ENCODE measurements at regions not wholly inside any gene's neighbourhood (a gene's known extent, or its start where the extent isn't known, plus 50 kb on each side); places are given as distances from the start of the nearest gene placed in this dataset.
A peak's percentile ranks its signal among the peaks of the same experiment; 100 is the strongest.
"Not testable (repeated sequence)": the region's sequence is repeated elsewhere in the genome, so short reads cannot be mapped to it uniquely, and the experiment has no call there.

GRCh38 chr5:97267767-97268166 lies 84.7 kb upstream of the RIOK2 start:
- ATAC-seq (replicated peaks in 1 of 4) (no peak), DNase-seq (no peak)
- ChIA-PET POLR2A (no interaction called here), CTCF (interaction anchor here in 1 of 2 donors (0.6 kb wide), 1 partner anchor 22 kb away, joined by 4 read pairs; no protein-coding TSS in a partner anchor)
- Histone ChIP-seq H3K36me3 (ENCODE audit: control insufficient read depth in 2 of 2, extremely low read depth in 1 of 2, insufficient read depth in 1 of 2, low read length in 1 of 2) (no peaks in the 10 kb centered on the region), H3K9me3 (no peaks in the 10 kb centered on the region), H3K4me1 (ENCODE audit: control insufficient read depth in 1 of 2, extremely low read depth in 1 of 2, insufficient read depth in 2 of 2, low read length in 2 of 2) (no peaks in the 10 kb centered on the region), H3K27ac (ENCODE audit: low read length) (no peak overlapping the region), H3K4me3 (ENCODE audit: control insufficient read depth in 1 of 2, extremely low read depth in 1 of 2, low read length in 1 of 2) (no peak overlapping the region), H3K27me3 (replicated peaks in 1 of 2; ENCODE audit: control insufficient read depth in 2 of 2, extremely low read depth in 1 of 2, insufficient read depth in 2 of 2, low read length in 1 of 2) (no peaks in the 10 kb centered on the region)
- no peaks in the 10 kb centered on the region for H3K36me3 Mint-ChIP-seq
- WGBS (ENCODE audit: insufficient coverage), result 75% methylated on average over 2 of the region's 3 CpGs
- no peak overlapping the region for H3K4me3 Mint-ChIP-seq
- H3K27ac Mint-ChIP-seq, result no peak overlapping the region
- no peaks in the 10 kb centered on the region for H3K4me1 Mint-ChIP-seq
- peaks cover 13 to 23% (median 22%) of the 10 kb centered on the region in 3 donors for H3K9me3 Mint-ChIP-seq
- H3K27me3 Mint-ChIP-seq, result peaks cover 3 to 6% of the 10 kb centered on the region in 2 donors

DNA sequence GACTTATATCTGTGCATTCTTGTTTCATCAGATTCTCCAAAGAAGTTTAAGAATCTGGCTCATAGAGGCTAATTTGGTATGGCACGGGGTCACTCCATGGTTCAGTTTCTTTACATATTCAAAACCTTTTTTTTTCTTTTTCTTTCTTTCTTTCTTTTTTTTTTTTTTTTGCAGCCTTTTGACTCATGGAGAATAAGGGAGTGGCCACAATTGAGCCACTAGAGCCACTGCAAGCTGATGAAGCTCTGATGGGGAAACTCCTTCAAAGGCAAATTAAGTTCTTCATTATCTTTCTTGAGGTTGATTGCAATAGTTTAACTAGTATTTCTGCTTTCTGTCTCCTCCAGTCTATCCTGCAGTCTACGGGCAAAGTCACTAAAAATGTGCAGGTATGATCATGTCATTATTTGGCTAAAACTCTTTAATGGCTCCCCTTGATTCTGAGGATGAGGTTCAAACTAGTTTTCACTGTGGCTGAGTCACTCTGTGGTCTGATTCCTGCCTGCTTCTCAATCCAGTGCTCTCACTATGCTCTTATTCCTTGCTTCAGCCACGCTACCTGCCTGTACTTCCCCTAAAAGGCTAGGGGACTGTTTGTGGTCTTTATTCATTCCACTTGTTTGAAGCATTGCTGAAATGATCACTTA lies 93.5 kb upstream of the RIOK2 start:
- ChIA-PET POLR2A (no interaction called here), CTCF (no interaction called here)
- peaks cover 0 to 2% of the 10 kb centered on the region in 2 donors for H3K27me3 Mint-ChIP-seq
- ATAC-seq (replicated peaks in 1 of 4), result no peak
- no peak for DNase-seq
- Histone ChIP-seq H3K4me1 (ENCODE audit: control insufficient read depth in 1 of 2, extremely low read depth in 1 of 2, insufficient read depth in 2 of 2, low read length in 2 of 2) (no peaks in the 10 kb centered on the region), H3K27ac (ENCODE audit: low read length) (no peak overlapping the region), H3K9me3 (no peaks in the 10 kb centered on the region), H3K4me3 (ENCODE audit: control insufficient read depth in 1 of 2, extremely low read depth in 1 of 2, low read length in 1 of 2) (no peak overlapping the region), H3K27me3 (replicated peaks in 1 of 2; ENCODE audit: control insufficient read depth in 2 of 2, extremely low read depth in 1 of 2, insufficient read depth in 2 of 2, low read length in 1 of 2) (no peaks in the 10 kb centered on the region), H3K36me3 (ENCODE audit: control insufficient read depth in 2 of 2, extremely low read depth in 1 of 2, insufficient read depth in 1 of 2, low read length in 1 of 2) (no peaks in the 10 kb centered on the region)
- no peaks in the 10 kb centered on the region for H3K4me1 Mint-ChIP-seq
- peaks cover 6 to 32% (median 24%) of the 10 kb centered on the region in 3 donors for H3K9me3 Mint-ChIP-seq
- no peak overlapping the region for H3K4me3 Mint-ChIP-seq
- H3K36me3 Mint-ChIP-seq, result no peaks in the 10 kb centered on the region
- H3K27ac Mint-ChIP-seq, result no peak overlapping the region
- no CpG with 5 or more reads among the region's 3 CpGs for WGBS (ENCODE audit: insufficient coverage)

DNA sequence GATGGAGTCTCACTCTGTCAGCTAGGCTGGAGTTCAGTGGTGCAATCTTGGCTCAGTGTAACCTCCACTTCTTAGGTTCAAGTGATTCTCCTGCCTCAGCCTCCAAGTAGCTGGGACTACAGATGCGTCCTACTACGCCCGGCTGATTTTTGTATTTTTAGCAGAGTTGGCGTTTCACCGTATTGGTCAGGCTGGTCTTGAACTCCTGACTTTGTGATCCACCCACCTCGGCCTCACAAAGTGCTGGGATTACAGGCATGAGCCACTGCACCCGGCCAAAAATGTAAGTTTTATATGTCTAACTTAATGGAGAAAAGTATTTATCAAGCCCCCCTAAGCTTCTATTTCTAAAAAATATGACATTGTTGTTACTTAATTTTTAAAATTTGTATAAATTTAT lies 98.2 kb upstream of the RIOK2 start:
- Histone ChIP-seq H3K27me3 (replicated peaks in 1 of 2; ENCODE audit: control insufficient read depth in 2 of 2, extremely low read depth in 1 of 2, insufficient read depth in 2 of 2, low read length in 1 of 2) (no peaks in the 10 kb centered on the region), H3K9me3 (no peaks in the 10 kb centered on the region), H3K36me3 (ENCODE audit: control insufficient read depth in 2 of 2, extremely low read depth in 1 of 2, insufficient read depth in 1 of 2, low read length in 1 of 2) (no peaks in the 10 kb centered on the region), H3K27ac (ENCODE audit: low read length) (no peak overlapping the region), H3K4me3 (ENCODE audit: control insufficient read depth in 1 of 2, extremely low read depth in 1 of 2, low read length in 1 of 2) (no peak overlapping the region), H3K4me1 (ENCODE audit: control insufficient read depth in 1 of 2, extremely low read depth in 1 of 2, insufficient read depth in 2 of 2, low read length in 2 of 2) (no peaks in the 10 kb centered on the region)
- no peak overlapping the region for H3K4me3 Mint-ChIP-seq
- H3K9me3 Mint-ChIP-seq, result peaks cover 5 to 42% (median 30%) of the 10 kb centered on the region in 3 donors
- peaks cover 0 to 4% of the 10 kb centered on the region in 2 donors for H3K27me3 Mint-ChIP-seq
- no peak for ATAC-seq (replicated peaks in 1 of 4)
- no peak overlapping the region for H3K27ac Mint-ChIP-seq
- no peaks in the 10 kb centered on the region for H3K4me1 Mint-ChIP-seq
- ChIA-PET POLR2A (no interaction called here), CTCF (interaction anchor here in 1 of 2 donors (0.7 kb wide), 1 partner anchor 15 kb away, joined by 10 read pairs; no protein-coding TSS in a partner anchor)
- no peak for DNase-seq
- H3K36me3 Mint-ChIP-seq, result no peaks in the 10 kb centered on the region
- WGBS (ENCODE audit: insufficient coverage), result 100% methylated on average over 5 of the region's 7 CpGs

GRCh38 chr5:97297063-97297703 lies 114.1 kb upstream of the RIOK2 start:
- Histone ChIP-seq H3K4me1 (ENCODE audit: control insufficient read depth in 1 of 2, extremely low read depth in 1 of 2, insufficient read depth in 2 of 2, low read length in 2 of 2) (no peaks in the 10 kb centered on the region), H3K9me3 (no peaks in the 10 kb centered on the region), H3K4me3 (ENCODE audit: control insufficient read depth in 1 of 2, extremely low read depth in 1 of 2, low read length in 1 of 2) (no peak overlapping the region), H3K27me3 (replicated peaks in 1 of 2; ENCODE audit: control insufficient read depth in 2 of 2, extremely low read depth in 1 of 2, insufficient read depth in 2 of 2, low read length in 1 of 2) (no peaks in the 10 kb centered on the region), H3K36me3 (ENCODE audit: control insufficient read depth in 2 of 2, extremely low read depth in 1 of 2, insufficient read depth in 1 of 2, low read length in 1 of 2) (no peaks in the 10 kb centered on the region), H3K27ac (ENCODE audit: low read length) (no peak overlapping the region)
- POLR2A ChIA-PET, result no interaction called here
- no peaks in the 10 kb centered on the region for H3K27me3 Mint-ChIP-seq
- ATAC-seq (replicated peaks in 1 of 4) (peak in 1 of 4 experiments; percentile 36), DNase-seq (peak in 1 of 35 experiments; percentile 1)
- WGBS (ENCODE audit: insufficient coverage), result 17% methylated on average over 1 of the region's 5 CpGs
- no peak overlapping the region for H3K4me3 Mint-ChIP-seq
- CTCF ChIA-PET, result interaction anchor here in 1 of 2 donors (0.7 kb wide), 1 partner anchor 1499 kb away, joined by 4 read pairs; no protein-coding TSS in a partner anchor
- H3K9me3 Mint-ChIP-seq, result peaks cover 0 to 11% (median 4%) of the 10 kb centered on the region in 3 donors
- no peaks in the 10 kb centered on the region for H3K36me3 Mint-ChIP-seq
- no peaks in the 10 kb centered on the region for H3K4me1 Mint-ChIP-seq
- H3K27ac Mint-ChIP-seq, result no peak overlapping the region

DNA sequence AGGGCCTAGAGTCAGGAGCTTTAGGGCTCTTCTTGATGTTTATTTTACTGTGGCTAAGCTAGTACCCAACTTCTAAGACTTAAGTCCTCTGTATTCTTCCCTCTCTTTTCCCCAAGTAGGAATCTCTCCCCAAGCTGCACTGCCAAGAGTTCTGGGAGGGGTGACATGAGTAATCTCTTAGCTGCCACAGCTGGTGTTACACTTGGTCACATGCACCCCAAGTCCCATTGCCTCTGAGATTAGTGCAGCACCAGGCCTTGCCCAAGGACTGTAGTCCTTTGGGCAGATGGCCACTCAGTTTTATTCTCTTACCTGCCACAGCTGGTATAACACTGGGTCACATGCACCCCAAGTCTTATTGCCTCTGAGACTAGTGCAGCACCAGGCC lies 114.7 kb upstream of the RIOK2 start:
- POLR2A ChIA-PET, result no interaction called here
- H3K4me1 Mint-ChIP-seq, result no peaks in the 10 kb centered on the region
- no peak overlapping the region for H3K27ac Mint-ChIP-seq
- peaks cover 0 to 11% (median 2%) of the 10 kb centered on the region in 3 donors for H3K9me3 Mint-ChIP-seq
- CTCF ChIA-PET, result no interaction called here
- H3K4me3 ChIP-seq (ENCODE audit: control insufficient read depth in 1 of 2, extremely low read depth in 1 of 2, low read length in 1 of 2), result no peak overlapping the region
- ATAC-seq (replicated peaks in 1 of 4), result no peak
- no peaks in the 10 kb centered on the region for H3K4me1 ChIP-seq (ENCODE audit: control insufficient read depth in 1 of 2, extremely low read depth in 1 of 2, insufficient read depth in 2 of 2, low read length in 2 of 2)
- no peak overlapping the region for H3K27ac ChIP-seq (ENCODE audit: low read length)
- H3K27me3 ChIP-seq (replicated peaks in 1 of 2; ENCODE audit: control insufficient read depth in 2 of 2, extremely low read depth in 1 of 2, insufficient read depth in 2 of 2, low read length in 1 of 2), result no peaks in the 10 kb centered on the region
- no peaks in the 10 kb centered on the region for H3K36me3 ChIP-seq (ENCODE audit: control insufficient read depth in 2 of 2, extremely low read depth in 1 of 2, insufficient read depth in 1 of 2, low read length in 1 of 2)
- no peaks in the 10 kb centered on the region for H3K9me3 ChIP-seq
- no peak overlapping the region for H3K4me3 Mint-ChIP-seq
- no peaks in the 10 kb centered on the region for H3K27me3 Mint-ChIP-seq
- H3K36me3 Mint-ChIP-seq, result no peaks in the 10 kb centered on the region
- DNase-seq, result no peak

GRCh38 chr5:97301181-97301580 lies 118.1 kb upstream of the RIOK2 start:
- H3K27me3 ChIP-seq (replicated peaks in 1 of 2; ENCODE audit: control insufficient read depth in 2 of 2, extremely low read depth in 1 of 2, insufficient read depth in 2 of 2, low read length in 1 of 2); H3K4me3 Mint-ChIP-seq; DNase-seq; H3K36me3 ChIP-seq (ENCODE audit: control insufficient read depth in 2 of 2, extremely low read depth in 1 of 2, insufficient read depth in 1 of 2, low read length in 1 of 2); H3K4me1 Mint-ChIP-seq; H3K27me3 Mint-ChIP-seq; CTCF ChIA-PET; POLR2A ChIA-PET; H3K36me3 Mint-ChIP-seq; H3K4me3 ChIP-seq (ENCODE audit: control insufficient read depth in 1 of 2, extremely low read depth in 1 of 2, low read length in 1 of 2); H3K27ac Mint-ChIP-seq; H3K4me1 ChIP-seq (ENCODE audit: control insufficient read depth in 1 of 2, extremely low read depth in 1 of 2, insufficient read depth in 2 of 2, low read length in 2 of 2); ATAC-seq (replicated peaks in 1 of 4); H3K27ac ChIP-seq (ENCODE audit: low read length); H3K9me3 ChIP-seq: not testable (repeated sequence)
- peaks cover 0 to 19% (median 2%) of the 10 kb centered on the region in 3 donors for H3K9me3 Mint-ChIP-seq
- WGBS (ENCODE audit: insufficient coverage), result 86% methylated on average over 11 of the region's 16 CpGs
